H9 (cell line): ENCODE measurements at regions not wholly inside any gene's neighbourhood (a gene's known extent, or its start where the extent isn't known, plus 50 kb on each side); places are given as distances from the start of the nearest gene placed in this dataset.

Source experiments
- DNase-seq: peaks from one replicate; pipeline ENCODE4 v3.0.0-alpha.2; 2017
- H2AFZ ChIP-seq: one replicate; pipeline ENCODE4 v1.6.1; 2013; ENCODE audit warnings: mild to moderate bottlenecking, low read length, control low read depth, moderate library complexity
- H2AK5ac ChIP-seq: 2 replicates; pipeline ENCODE4 v1.6.1; 2013; ENCODE audit warnings: low read length, control low read depth, mixed read lengths; ENCODE audit not compliant: insufficient read length
- H2BK120ac ChIP-seq: one replicate; pipeline ENCODE4 v1.6.1; 2013; ENCODE audit warnings: low read depth, mild to moderate bottlenecking, low read length, control low read depth, inconsistent platforms; ENCODE audit not compliant: poor library complexity, severe bottlenecking
- H2BK12ac ChIP-seq: 2 replicates; pipeline ENCODE4 v1.6.1; 2013; ENCODE audit warnings: low read length, control low read depth, mixed read lengths, low read depth; ENCODE audit not compliant: insufficient read length
- H2BK15ac ChIP-seq: 2 replicates; pipeline ENCODE4 v1.6.1; 2013; ENCODE audit warnings: low read depth, low read length, control low read depth
- H2BK20ac ChIP-seq: one replicate; pipeline ENCODE4 v1.6.1; 2013; ENCODE audit warnings: low read depth, mild to moderate bottlenecking, low read length, control low read depth, inconsistent platforms; ENCODE audit not compliant: poor library complexity, severe bottlenecking
- H2BK5ac ChIP-seq: 2 replicates; pipeline ENCODE4 v1.6.1; 2013; ENCODE audit warnings: low read length, control low read depth, mixed read lengths; ENCODE audit not compliant: insufficient read length
- H3K14ac ChIP-seq: 2 replicates; pipeline ENCODE4 v1.6.1; 2013; ENCODE audit warnings: low read length, control low read depth; ENCODE audit not compliant: insufficient read depth
- H3K18ac ChIP-seq: 2 replicates; pipeline ENCODE4 v1.6.1; 2013; ENCODE audit warnings: low read depth, mild to moderate bottlenecking, mixed read lengths, low read length, control low read depth; ENCODE audit not compliant: insufficient read length
- H3K23ac ChIP-seq: 2 replicates; pipeline ENCODE4 v1.6.1; 2013; ENCODE audit warnings: low read length, control low read depth, mixed read lengths, low read depth; ENCODE audit not compliant: insufficient read length
- H3K23me2 ChIP-seq: 2 replicates; pipeline ENCODE4 v1.6.1; 2013; ENCODE audit warnings: low read depth, mild to moderate bottlenecking, mixed read lengths, low read length, control low read depth; ENCODE audit not compliant: insufficient read length, poor library complexity, severe bottlenecking
- H3K27ac ChIP-seq: 2 replicates; pipeline ENCODE4 v1.5.1; 2013; ENCODE audit warnings: low read length, control low read depth, mixed read lengths, low read depth; ENCODE audit not compliant: insufficient read length
- H3K27me3 ChIP-seq: 2 replicates; pipeline ENCODE4 v1.6.1; 2013; ENCODE audit warnings: low read length, control low read depth, inconsistent platforms; ENCODE audit not compliant: insufficient read depth
- H3K4ac ChIP-seq: 2 replicates; pipeline ENCODE4 v1.6.1; 2013; ENCODE audit warnings: low read depth, mild to moderate bottlenecking, control low read depth, inconsistent platforms, low read length, moderate library complexity
- H3K4me1 ChIP-seq: 2 replicates; pipeline ENCODE4 v1.6.1; 2013; ENCODE audit warnings: low read length, control low read depth, inconsistent platforms; ENCODE audit not compliant: insufficient read depth
- H3K4me2 ChIP-seq: 2 replicates; pipeline ENCODE4 v1.6.1; 2013; ENCODE audit warnings: low read length, control low read depth, mixed read lengths; ENCODE audit not compliant: insufficient read length, insufficient read depth
- H3K56ac ChIP-seq: 2 replicates; pipeline ENCODE4 v1.6.1; 2013; ENCODE audit warnings: low read depth, mild to moderate bottlenecking, mixed read lengths, low read length, control low read depth; ENCODE audit not compliant: insufficient read length
- H3K79me1 ChIP-seq: 2 replicates; pipeline ENCODE4 v1.6.1; 2013; ENCODE audit warnings: low read depth, mild to moderate bottlenecking, moderate library complexity, low read length, control low read depth, inconsistent platforms; ENCODE audit not compliant: insufficient read depth, poor library complexity, severe bottlenecking
- H3K79me2 ChIP-seq: 2 replicates; pipeline ENCODE4 v1.6.1; 2013; ENCODE audit warnings: low read length, control low read depth, inconsistent platforms; ENCODE audit not compliant: insufficient read depth
- H3K9ac ChIP-seq: 2 replicates; pipeline ENCODE4 v1.6.1; 2013; ENCODE audit warnings: low read length, control low read depth, mixed read lengths; ENCODE audit not compliant: insufficient read length; ENCODE audit errors: extremely low read depth
- H3K9me3 ChIP-seq: one replicate; pipeline ENCODE4 v1.6.1; 2013; ENCODE audit warnings: low read depth, low read length, inconsistent platforms; ENCODE audit not compliant: control insufficient read depth
- H3T11ph ChIP-seq: one replicate; pipeline ENCODE4 v1.6.1; 2013; ENCODE audit warnings: mild to moderate bottlenecking, low read length, control low read depth, inconsistent platforms
- H4K20me1 ChIP-seq: one replicate; pipeline ENCODE4 v1.6.1; 2013; ENCODE audit not compliant: control insufficient read depth, insufficient read length, insufficient read depth
- H4K5ac ChIP-seq: 2 replicates; pipeline ENCODE4 v1.6.1; 2013; ENCODE audit warnings: low read depth, mild to moderate bottlenecking, mixed read lengths, low read length, control low read depth; ENCODE audit not compliant: insufficient read length
- H4K8ac ChIP-seq: replicated peaks from 2 replicates; pipeline ENCODE4 v1.6.1; 2013; ENCODE audit warnings: low read length, control low read depth, mixed read lengths, low read depth; ENCODE audit not compliant: insufficient read length
- H4K91ac ChIP-seq: 2 replicates; pipeline ENCODE4 v1.6.1; 2013; ENCODE audit warnings: low read depth, mild to moderate bottlenecking, moderate library complexity, mixed read lengths, low read length, control low read depth; ENCODE audit not compliant: insufficient read length
- H3K27ac Mint-ChIP-seq, 3 experiments: 2 replicates in 2 of 3; 3 replicates in 1 of 3; pipeline ENCODE4 v1.8.0; 2020 to 2021; ENCODE audit warnings: mixed read lengths in 3 of 3, mild to moderate bottlenecking in 1 of 3, moderate library complexity in 1 of 3
- H3K27me3 Mint-ChIP-seq: 2 replicates; pipeline ENCODE4 v1.8.0; 2021; ENCODE audit warnings: low read depth, mild to moderate bottlenecking, moderate library complexity, mixed read lengths
- H3K36me3 Mint-ChIP-seq, 3 experiments: 2 replicates in 2 of 3; 3 replicates in 1 of 3; pipeline ENCODE4 v1.8.0; 2020 to 2021; ENCODE audit warnings: low read depth in 3 of 3, mixed read lengths in 3 of 3; ENCODE audit not compliant: insufficient read depth in 1 of 3
- H3K4me1 Mint-ChIP-seq, 2 experiments: 2 replicates each; pipeline ENCODE4 v1.8.0; 2020; ENCODE audit warnings: mixed read lengths in 2 of 2
- H3K4me3 Mint-ChIP-seq, 2 experiments: 2 replicates in 1 of 2; 3 replicates in 1 of 2; pipeline ENCODE4 v1.8.0; 2020 to 2021; ENCODE audit warnings: mild to moderate bottlenecking in 2 of 2, mixed read lengths in 2 of 2, moderate library complexity in 1 of 2
- H3K9me3 Mint-ChIP-seq, 2 experiments: 2 replicates in 1 of 2; 3 replicates in 1 of 2; pipeline ENCODE4 v1.8.0; 2020; ENCODE audit warnings: mild to moderate bottlenecking in 2 of 2, mixed read lengths in 2 of 2, moderate library complexity in 1 of 2
- CTCF ChIP-seq: fragments of 200-600 bp; sonication (generic); conservative IDR thresholded peaks from 3 replicates; pipeline ENCODE4 v1.8.0; 2021; ENCODE audit warnings: antibody characterized with exemption, mild to moderate bottlenecking
- WGBS: extraction: QIAGEN DNeasy Blood & Tissue Kit; methylation state at CpG from one replicate; pipeline ENCODE4 v1.1.7; 2013; ENCODE audit warnings: missing lambda C conversion rate, low lambda C conversion rate, mixed read lengths; ENCODE audit not compliant: insufficient read length; ENCODE audit errors: extremely low coverage; 5-methylcytosine and 5-hydroxymethylcytosine counted together

GRCh38 chrX:113594123-113594841 lies 753.7 kb upstream of the AMOT start:
- Histone ChIP-seq H3K79me2 (no peaks in the 10 kb centered on the region), H4K20me1 (no peaks in the 10 kb centered on the region), H2BK15ac (no peak overlapping the region), H4K8ac (no peak overlapping the region), H3K56ac (no peak overlapping the region), H3K4ac (no peak overlapping the region), H3K9ac (no peak overlapping the region), H3K9me3 (peaks cover 5% of the 10 kb centered on the region), H3K79me1 (no peaks in the 10 kb centered on the region), H4K91ac (no peak overlapping the region), H2AK5ac (no peak overlapping the region), H3K27me3 (no peaks in the 10 kb centered on the region), H2BK120ac (no peak overlapping the region), H3K18ac (no peak overlapping the region), H2AFZ (no peak overlapping the region), H3K4me2 (no peak overlapping the region), H3K27ac (no peak overlapping the region), H4K5ac (no peak overlapping the region), H2BK20ac (no peak overlapping the region), H3K23ac (no peak overlapping the region), H2BK5ac (no peak overlapping the region), H2BK12ac (no peak overlapping the region), H3K14ac (no peak overlapping the region), H3T11ph (no peak overlapping the region), H3K23me2 (no peaks in the 10 kb centered on the region), H3K4me1 (no peaks in the 10 kb centered on the region)
- DNase-seq = no peak
- WGBS = no CpG with 5 or more reads among the region's 6 CpGs
- peaks cover 3 to 32% (median 9%) of the 10 kb centered on the region in 3 experiments; a peak in 6 of 7 replicates for H3K36me3 Mint-ChIP-seq
- TF ChIP-seq CTCF = no peak
- H3K27me3 Mint-ChIP-seq = no peaks in the 10 kb centered on the region
- H3K4me3 Mint-ChIP-seq = no peak overlapping the region
- no peak overlapping the region for H3K27ac Mint-ChIP-seq
- peaks cover 6 to 10% of the 10 kb centered on the region in 2 experiments for H3K9me3 Mint-ChIP-seq
- peaks cover 2 to 4% of the 10 kb centered on the region in 2 experiments for H3K4me1 Mint-ChIP-seq
